Prostate gland (tissue), 2 donors: ENCODE measurements at regions not wholly inside any gene's neighbourhood (a gene's known extent, or its start where the extent isn't known, plus 50 kb on each side); places are given as distances from the start of the nearest gene placed in this dataset.

ENCODE experiments used
- DNase-seq: peaks from one replicate; pipeline ENCODE4 v3.0.0-alpha.2; 2019; ENCODE audit warnings: low spot score
- H3K27ac ChIP-seq, 2 donors: fragments of 200-600 bp; sonication (generic); 2 replicates each; pipeline ENCODE4 v1.5.1; 2017 to 2019
- H3K27me3 ChIP-seq: fragments of 200-600 bp; sonication (generic); replicated peaks from 2 replicates; pipeline ENCODE4 v1.5.1; 2019; ENCODE audit not compliant: insufficient read depth
- H3K36me3 ChIP-seq, 2 donors: fragments of 200-600 bp; sonication (generic); 1 replicate in 1 of 2; 2 replicates in 1 of 2; pipeline versions ENCODE4 v1.5.1 to v1.8.1; 2017 to 2019
- H3K4me1 ChIP-seq: fragments of 200-600 bp; sonication (generic); replicated peaks from 2 replicates; pipeline ENCODE4 v1.5.1; 2019
- H3K4me3 ChIP-seq, 2 donors: fragments of 200-600 bp; sonication (generic); 2 replicates each; pipeline ENCODE4 v1.5.1; 2017 to 2019
- H3K9me3 ChIP-seq: fragments of 200-600 bp; sonication (generic); 2 replicates; pipeline ENCODE4 v1.5.1; 2017
- POLR2A ChIP-seq: fragments of 450-650 bp; IDR thresholded peaks from one replicate; pipeline ENCODE4 v1.6.1; 2016; ENCODE audit warnings: antibody characterized with exemption, mild to moderate bottlenecking
- POLR2AphosphoS5 ChIP-seq: sonication (generic); formaldehyde crosslinking; IDR thresholded peaks from one replicate; pipeline ENCODE4 v1.6.1; 2017; ENCODE audit warnings: antibody characterized with exemption
- WGBS: methylation state at CpG from one replicate; pipeline ENCODE4 v1.1.5; 2018; 5-methylcytosine and 5-hydroxymethylcytosine counted together
- intact Hi-C: fragments of 100-400 bp; cut with DNase I; formaldehyde crosslinking; loops from one replicate; pipeline ENCODE4 v1.14.2; 2022
- TF ChIP-seq, protein P1 (sequence below), 4 experiments: fragments of 200-600 bp in 2 of 4; fragments of 450-650 bp in 2 of 4; sonication (generic) in 2 of 4; IDR thresholded peaks; 1 replicate in 3 of 4; 2 replicates in 1 of 4; pipeline ENCODE4 v1.5.1; 2016 to 2019; ENCODE audit warnings: antibody characterized with exemption in 4 of 4, mild to moderate bottlenecking in 2 of 4, moderate library complexity in 2 of 4

- Histone ChIP-seq H3K4me1 (no peaks in the 10 kb centered on the region), H3K9me3 (no peaks in the 10 kb centered on the region), H3K36me3 (no peaks in the 10 kb centered on the region), H3K27me3 (no peaks in the 10 kb centered on the region), H3K4me3 (no peak overlapping the region), H3K27ac (no peak overlapping the region)
- no peak for DNase-seq
- 86% methylated on average over 4 of the region's 4 CpGs for whole genome bisulfite sequencing
- intact Hi-C loops, result no loop called here
- no peak for TF ChIP-seq POLR2AphosphoS5
- TF ChIP-seq, protein P1, sequence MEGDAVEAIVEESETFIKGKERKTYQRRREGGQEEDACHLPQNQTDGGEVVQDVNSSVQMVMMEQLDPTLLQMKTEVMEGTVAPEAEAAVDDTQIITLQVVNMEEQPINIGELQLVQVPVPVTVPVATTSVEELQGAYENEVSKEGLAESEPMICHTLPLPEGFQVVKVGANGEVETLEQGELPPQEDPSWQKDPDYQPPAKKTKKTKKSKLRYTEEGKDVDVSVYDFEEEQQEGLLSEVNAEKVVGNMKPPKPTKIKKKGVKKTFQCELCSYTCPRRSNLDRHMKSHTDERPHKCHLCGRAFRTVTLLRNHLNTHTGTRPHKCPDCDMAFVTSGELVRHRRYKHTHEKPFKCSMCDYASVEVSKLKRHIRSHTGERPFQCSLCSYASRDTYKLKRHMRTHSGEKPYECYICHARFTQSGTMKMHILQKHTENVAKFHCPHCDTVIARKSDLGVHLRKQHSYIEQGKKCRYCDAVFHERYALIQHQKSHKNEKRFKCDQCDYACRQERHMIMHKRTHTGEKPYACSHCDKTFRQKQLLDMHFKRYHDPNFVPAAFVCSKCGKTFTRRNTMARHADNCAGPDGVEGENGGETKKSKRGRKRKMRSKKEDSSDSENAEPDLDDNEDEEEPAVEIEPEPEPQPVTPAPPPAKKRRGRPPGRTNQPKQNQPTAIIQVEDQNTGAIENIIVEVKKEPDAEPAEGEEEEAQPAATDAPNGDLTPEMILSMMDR (IDR thresholded peaks at IDR 0.05), result no peak
- no peak for TF ChIP-seq POLR2A
Observed at GRCh38 chr7:88600695-88601094, 158.8 kb upstream of the ZNF804B start.

DNA sequence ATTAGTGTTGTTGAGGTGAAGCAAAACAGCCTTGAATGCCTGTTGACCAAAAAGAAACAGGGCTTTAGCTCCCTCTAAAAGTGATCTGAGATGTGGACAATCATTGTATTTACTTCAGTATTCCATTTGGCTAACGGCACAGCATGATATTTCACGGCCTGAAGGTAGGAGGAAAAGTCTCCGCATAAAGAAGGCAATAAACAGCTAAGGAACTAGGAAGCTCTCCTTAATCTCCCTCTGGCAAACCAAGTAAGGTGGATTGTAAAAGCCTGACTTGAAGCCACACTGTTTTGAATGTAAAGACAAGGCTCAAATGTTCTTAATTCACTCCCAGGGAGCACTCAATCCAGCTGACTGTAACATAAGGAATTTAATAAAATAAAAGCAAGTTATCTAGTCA, 160.0 kb upstream of the ZNF804B start:
- no peak overlapping the region for H3K4me3 ChIP-seq
- H3K4me1 ChIP-seq, result no peaks in the 10 kb centered on the region
- H3K27me3 ChIP-seq, result no peaks in the 10 kb centered on the region
- intact Hi-C loops, result no loop called here
- 26% methylated on average over 3 of the region's 3 CpGs for WGBS
- no peak overlapping the region for H3K27ac ChIP-seq
- H3K9me3 ChIP-seq, result no peaks in the 10 kb centered on the region
- no peak for TF ChIP-seq POLR2A
- TF ChIP-seq, protein P1 (IDR thresholded peaks at IDR 0.05), result no peak
- no peak for TF ChIP-seq POLR2AphosphoS5
- DNase-seq, result no peak
- H3K36me3 ChIP-seq, result no peaks in the 10 kb centered on the region

GRCh38 chr7:88597941-88598425, 161.5 kb upstream of the ZNF804B start:
- Histone ChIP-seq H3K27ac (no peak overlapping the region), H3K36me3 (no peaks in the 10 kb centered on the region), H3K27me3 (no peaks in the 10 kb centered on the region), H3K9me3 (no peaks in the 10 kb centered on the region), H3K4me1 (no peaks in the 10 kb centered on the region), H3K4me3 (no peak overlapping the region)
- 86% methylated on average over 2 of the region's 2 CpGs for WGBS
- no peak for DNase-seq
- intact Hi-C loops, result no loop called here
- TF ChIP-seq, protein P1 (IDR thresholded peaks at IDR 0.05), result no peak
- TF ChIP-seq POLR2AphosphoS5 (no peak), POLR2A (no peak)

DNA sequence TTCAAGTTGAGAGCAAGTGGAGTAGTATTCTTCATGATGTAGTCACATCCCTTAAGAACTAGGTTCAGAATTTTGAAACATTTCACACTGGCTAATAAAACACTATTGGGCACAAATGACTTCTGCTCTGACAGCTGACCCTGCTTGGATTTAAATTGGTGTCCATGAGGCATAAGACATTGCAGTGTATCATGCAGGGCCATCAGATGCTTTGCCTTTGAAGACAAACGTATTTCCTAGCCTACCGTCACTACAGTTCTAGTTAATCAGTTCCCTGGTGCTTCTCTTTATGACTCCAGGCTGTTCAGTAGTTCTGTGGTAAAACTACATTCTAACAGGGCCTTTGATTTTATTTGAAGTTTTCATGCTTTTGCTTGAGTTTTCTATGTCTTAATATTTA, 168.5 kb upstream of the ZNF804B start:
- Histone ChIP-seq H3K36me3 (no peaks in the 10 kb centered on the region), H3K4me3 (no peak overlapping the region), H3K27me3 (no peaks in the 10 kb centered on the region), H3K27ac (no peak overlapping the region), H3K9me3 (no peaks in the 10 kb centered on the region), H3K4me1 (no peaks in the 10 kb centered on the region)
- intact Hi-C loops, result no loop called here
- no peak for DNase-seq
- WGBS, result 54% methylated on average over 2 of the region's 2 CpGs
- TF ChIP-seq POLR2A (no peak), POLR2AphosphoS5 (no peak)
- TF ChIP-seq, protein P1 (IDR thresholded peaks at IDR 0.05), result no peak

DNA sequence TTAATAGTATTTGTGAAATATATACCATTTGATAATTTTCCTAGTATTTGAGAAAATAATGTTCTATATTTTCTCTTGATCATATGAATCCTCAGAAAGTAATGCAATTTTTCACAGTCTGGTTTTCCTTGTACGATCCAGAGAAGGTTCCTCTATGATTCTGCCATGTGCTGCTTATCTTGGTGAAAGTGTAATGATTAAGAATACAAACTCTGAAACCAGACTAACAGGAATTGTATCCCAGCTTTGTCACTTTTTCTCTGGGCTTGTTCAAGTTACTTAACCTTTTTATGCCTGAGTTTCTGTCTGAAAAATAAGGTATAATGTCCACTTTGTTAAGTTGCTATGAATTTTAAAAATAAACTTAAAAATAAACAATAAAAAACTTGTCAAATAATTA, 169.6 kb upstream of the ZNF804B start:
- H3K36me3 ChIP-seq, result no peaks in the 10 kb centered on the region
- H3K4me1 ChIP-seq, result no peaks in the 10 kb centered on the region
- H3K4me3 ChIP-seq, result no peak overlapping the region
- H3K27ac ChIP-seq, result no peak overlapping the region
- intact Hi-C loops, result no loop called here
- no peaks in the 10 kb centered on the region for H3K9me3 ChIP-seq
- no peaks in the 10 kb centered on the region for H3K27me3 ChIP-seq
- 31% methylated on average over 1 of the region's 1 CpG for WGBS
- DNase-seq, result no peak
- TF ChIP-seq, protein P1 (IDR thresholded peaks at IDR 0.05), result no peak
- no peak for TF ChIP-seq POLR2AphosphoS5
- no peak for TF ChIP-seq POLR2A
